A673 (cell line): ENCODE measurements at regions not wholly inside any gene's neighbourhood (a gene's known extent, or its start where the extent isn't known, plus 50 kb on each side); places are given as distances from the start of the nearest gene placed in this dataset.

ENCODE experiments used
- BruUV-seq: library from RNA; stranded (reverse); fragments of 400-500 nt; replicated peaks from 2 replicates; lab custom pipeline; 2021; lab: Mats Ljungman, UMichigan
- CTCF ChIA-PET: fragments of 300-600 bp; sonication (Branson Sonifier 250); formaldehyde crosslinking; loops from one replicate; lab custom pipeline; 2022; ENCODE audit warnings: antibody characterized with exemption; lab: Charles Lee
- POLR2A ChIA-PET: fragments of 300-600 bp; sonication (Branson Sonifier 250); formaldehyde crosslinking; loops from one replicate; lab custom pipeline; 2022; ENCODE audit warnings: antibody characterized with exemption; ENCODE audit not compliant: low non-redundant PET; lab: Charles Lee
- DNase-seq: peaks from one replicate; pipeline ENCODE4 v3.0.0-alpha.2; 2015; ENCODE audit warnings: low spot score
- H3K27ac ChIP-seq: fragments of 200-600 bp; sonication (generic); 2 replicates; pipeline ENCODE4 v1.5.1; 2016; ENCODE audit warnings: mixed run types, low read depth, mild to moderate bottlenecking, mixed read lengths, antibody characterized with exemption, low read length; ENCODE audit not compliant: poor library complexity, severe bottlenecking
- H3K27me3 ChIP-seq: fragments of 200-600 bp; sonication (generic); replicated peaks from 2 replicates; pipeline ENCODE4 v1.6.1; 2017; ENCODE audit warnings: mixed run types, low read depth, mild to moderate bottlenecking, mixed read lengths, antibody characterized with exemption, low read length; ENCODE audit not compliant: insufficient read depth, poor library complexity
- H3K36me3 ChIP-seq: fragments of 200-600 bp; sonication (generic); 2 replicates; pipeline ENCODE4 v1.6.1; 2016; ENCODE audit warnings: mixed run types, mild to moderate bottlenecking, mixed read lengths, antibody characterized with exemption, low read length; ENCODE audit not compliant: insufficient read depth, poor library complexity, severe bottlenecking
- H3K4me1 ChIP-seq: fragments of 200-600 bp; sonication (generic); 2 replicates; pipeline ENCODE4 v1.6.1; 2017; ENCODE audit warnings: mixed run types, mild to moderate bottlenecking, mixed read lengths, antibody characterized with exemption, low read length; ENCODE audit not compliant: insufficient read depth, poor library complexity, severe bottlenecking
- H3K4me3 ChIP-seq: fragments of 200-600 bp; sonication (generic); 2 replicates; pipeline ENCODE4 v1.5.1; 2016; ENCODE audit warnings: low read depth, mixed run types, mild to moderate bottlenecking, mixed read lengths, low read length; ENCODE audit not compliant: poor library complexity, severe bottlenecking
- H3K9me3 ChIP-seq: fragments of 200-600 bp; sonication (generic); 2 replicates; pipeline ENCODE4 v1.6.1; 2016; ENCODE audit warnings: mixed run types, low read depth, mild to moderate bottlenecking, mixed read lengths, antibody characterized with exemption, low read length; ENCODE audit not compliant: poor library complexity, severe bottlenecking
- EZH2 ChIP-seq: fragments of 200-600 bp; sonication (generic); IDR thresholded peaks from 2 replicates; pipeline ENCODE4 v1.6.1; 2017; ENCODE audit warnings: borderline replicate concordance, low read depth, mild to moderate bottlenecking, mixed read lengths, antibody characterized with exemption, low read length; ENCODE audit not compliant: poor library complexity, severe bottlenecking
- intact Hi-C: fragments of 100-400 bp; cut with micrococcal nuclease; formaldehyde crosslinking; loops from one replicate; pipeline ENCODE4 v1.10.0; 2022; ENCODE audit not compliant: unreplicated experiment
- TF ChIP-seq, protein P1 (sequence below): fragments of 300-800, 200-600 bp; sonication (generic); conservative IDR thresholded peaks from 2 replicates; pipeline ENCODE4 v1.5.1; 2017; ENCODE audit warnings: low read depth, mild to moderate bottlenecking, antibody characterized with exemption, low read length, moderate library complexity, mixed read lengths

DNA sequence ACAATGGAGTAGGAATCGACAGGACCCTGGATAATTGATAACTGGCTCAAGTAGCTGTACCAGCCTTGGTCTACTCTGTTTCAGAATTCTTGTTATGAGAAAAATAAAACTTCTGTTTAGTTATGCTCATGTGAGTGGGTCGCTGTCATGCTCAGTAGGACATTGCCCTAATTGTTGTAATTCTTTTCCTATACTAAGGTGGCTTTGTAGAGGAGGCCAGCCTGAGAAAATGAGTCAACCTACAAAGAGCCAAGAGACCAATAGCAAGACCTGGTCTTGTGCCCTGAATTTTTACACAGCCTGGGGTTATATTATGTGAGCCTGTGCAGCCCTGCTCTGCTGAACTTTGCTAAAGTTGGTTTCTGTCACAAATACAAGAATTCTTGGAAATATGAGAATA lies 238.4 kb downstream of the MEIS1 start:
- H3K36me3 ChIP-seq, result no peaks in the 10 kb centered on the region
- H3K27me3 ChIP-seq, result no peaks in the 10 kb centered on the region
- no TSS peak for BruUV-seq
- ChIA-PET CTCF (no interaction called here), POLR2A (no interaction called here)
- no peak overlapping the region for H3K27ac ChIP-seq
- no peak for DNase-seq
- H3K4me1 ChIP-seq, result no peaks in the 10 kb centered on the region
- TF ChIP-seq, protein P1, sequence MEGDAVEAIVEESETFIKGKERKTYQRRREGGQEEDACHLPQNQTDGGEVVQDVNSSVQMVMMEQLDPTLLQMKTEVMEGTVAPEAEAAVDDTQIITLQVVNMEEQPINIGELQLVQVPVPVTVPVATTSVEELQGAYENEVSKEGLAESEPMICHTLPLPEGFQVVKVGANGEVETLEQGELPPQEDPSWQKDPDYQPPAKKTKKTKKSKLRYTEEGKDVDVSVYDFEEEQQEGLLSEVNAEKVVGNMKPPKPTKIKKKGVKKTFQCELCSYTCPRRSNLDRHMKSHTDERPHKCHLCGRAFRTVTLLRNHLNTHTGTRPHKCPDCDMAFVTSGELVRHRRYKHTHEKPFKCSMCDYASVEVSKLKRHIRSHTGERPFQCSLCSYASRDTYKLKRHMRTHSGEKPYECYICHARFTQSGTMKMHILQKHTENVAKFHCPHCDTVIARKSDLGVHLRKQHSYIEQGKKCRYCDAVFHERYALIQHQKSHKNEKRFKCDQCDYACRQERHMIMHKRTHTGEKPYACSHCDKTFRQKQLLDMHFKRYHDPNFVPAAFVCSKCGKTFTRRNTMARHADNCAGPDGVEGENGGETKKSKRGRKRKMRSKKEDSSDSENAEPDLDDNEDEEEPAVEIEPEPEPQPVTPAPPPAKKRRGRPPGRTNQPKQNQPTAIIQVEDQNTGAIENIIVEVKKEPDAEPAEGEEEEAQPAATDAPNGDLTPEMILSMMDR, result no peak
- no peak for TF ChIP-seq EZH2
- H3K9me3 ChIP-seq, result no peaks in the 10 kb centered on the region
- intact Hi-C loops, result no loop called here
- H3K4me3 ChIP-seq, result no peak overlapping the region

DNA sequence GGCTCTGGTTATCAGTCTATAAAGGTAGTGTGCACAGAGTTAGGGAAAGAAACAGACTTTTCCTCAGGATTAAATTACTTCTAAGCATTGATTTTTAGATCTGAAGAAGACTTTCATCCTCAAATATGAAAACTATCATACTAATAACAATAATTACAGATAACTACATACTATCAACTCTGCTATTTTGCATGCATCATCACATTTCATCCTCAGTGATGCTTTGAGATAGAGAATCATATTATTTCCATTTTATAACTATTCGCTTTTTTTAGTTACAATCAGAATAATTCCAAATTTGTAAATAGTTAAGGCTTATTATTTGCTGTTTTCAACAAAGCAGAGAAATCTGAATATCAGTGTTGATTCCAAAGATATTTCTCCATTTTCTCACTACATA lies 239.2 kb downstream of the MEIS1 start:
- Histone ChIP-seq H3K27ac (no peak overlapping the region), H3K4me3 (no peak overlapping the region), H3K4me1 (no peaks in the 10 kb centered on the region), H3K27me3 (no peaks in the 10 kb centered on the region), H3K9me3 (no peaks in the 10 kb centered on the region), H3K36me3 (no peaks in the 10 kb centered on the region)
- ChIA-PET POLR2A (no interaction called here), CTCF (interaction anchor here (1.0 kb wide), 1 partner anchor 977 kb away, joined by 3 read pairs; no protein-coding TSS in a partner anchor)
- no TSS peak for BruUV-seq
- intact Hi-C loops, result no loop called here
- DNase-seq, result no peak
- no peak for TF ChIP-seq EZH2
- TF ChIP-seq, protein P1, result no peak

DNA sequence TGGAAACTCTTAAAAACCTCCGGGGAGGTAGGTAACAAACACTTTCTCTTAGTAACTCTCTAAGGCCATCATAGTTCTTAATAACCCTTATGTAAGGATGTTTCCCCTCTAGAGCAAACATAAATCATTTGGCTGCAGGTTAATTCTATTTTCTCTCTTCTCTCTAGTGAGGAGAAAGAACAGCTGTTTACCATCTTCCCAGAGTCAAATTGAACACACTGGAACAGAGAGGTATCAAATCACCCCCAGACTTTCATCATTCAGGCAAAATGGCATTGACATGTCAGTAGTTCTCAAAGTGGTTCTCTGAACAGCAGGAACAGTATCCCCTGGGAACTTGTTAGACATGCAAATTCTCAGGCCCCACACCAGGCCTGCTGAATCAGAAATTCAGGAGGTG lies 240.7 kb downstream of the MEIS1 start:
- H3K27me3 ChIP-seq, result no peaks in the 10 kb centered on the region
- ChIA-PET POLR2A (no interaction called here), CTCF (no interaction called here)
- TF ChIP-seq EZH2, result no peak
- TF ChIP-seq, protein P1, result no peak
- H3K27ac ChIP-seq, result no peak overlapping the region
- no peak overlapping the region for H3K4me3 ChIP-seq
- no peaks in the 10 kb centered on the region for H3K4me1 ChIP-seq
- H3K36me3 ChIP-seq, result no peaks in the 10 kb centered on the region
- no peak for DNase-seq
- intact Hi-C loops, result no loop called here
- no TSS peak for BruUV-seq
- no peaks in the 10 kb centered on the region for H3K9me3 ChIP-seq
